Liver (tissue), 8 donors: ENCODE measurements at regions not wholly inside any gene's neighbourhood (a gene's known extent, or its start where the extent isn't known, plus 50 kb on each side); places are given as distances from the start of the nearest gene placed in this dataset.

Experiments used
- DNase-seq: peaks from one replicate; pipeline ENCODE4 v3.0.0-alpha.2; 2017; ENCODE audit warnings: low spot score
- H3K27ac ChIP-seq, 2 donors: one replicate each; pipeline ENCODE4 v1.7.0; 2013; ENCODE audit warnings: inconsistent platforms in 2 of 2, low read length in 2 of 2, control low read depth in 1 of 2, low read depth in 1 of 2, mild to moderate bottlenecking in 1 of 2
- H3K27me3 ChIP-seq, 4 donors: one replicate each; pipeline versions ENCODE4 v1.6.1 to v1.7.0; 2013; ENCODE audit warnings: low read length in 3 of 4, inconsistent platforms in 1 of 4, mild to moderate bottlenecking in 1 of 4, moderate library complexity in 1 of 4; ENCODE audit not compliant: control insufficient read depth in 4 of 4, insufficient read depth in 4 of 4
- H3K36me3 ChIP-seq, 4 donors: one replicate each; pipeline versions ENCODE4 v1.6.1 to v1.7.0; 2013; ENCODE audit warnings: low read length in 3 of 4, mild to moderate bottlenecking in 3 of 4, low read depth in 1 of 4, moderate library complexity in 1 of 4; ENCODE audit not compliant: control insufficient read depth in 4 of 4, insufficient read depth in 3 of 4
- H3K4me1 ChIP-seq, 4 donors: one replicate each; pipeline versions ENCODE4 v1.6.1 to v1.7.0; 2013; ENCODE audit warnings: low read length in 3 of 4, mild to moderate bottlenecking in 3 of 4, moderate library complexity in 1 of 4; ENCODE audit not compliant: control insufficient read depth in 4 of 4, insufficient read depth in 4 of 4
- H3K4me3 ChIP-seq, 3 donors: one replicate each; pipeline versions ENCODE4 v1.6.1 to v1.7.0; 2013; ENCODE audit warnings: low read length in 3 of 3, control low read depth in 1 of 3, low read depth in 1 of 3, mild to moderate bottlenecking in 1 of 3
- H3K9ac ChIP-seq, 2 donors: one replicate each; pipeline ENCODE4 v1.7.0; 2013; ENCODE audit warnings: low read length in 2 of 2, mild to moderate bottlenecking in 2 of 2, moderate library complexity in 2 of 2, control low read depth in 1 of 2, low read depth in 1 of 2
- H3K9me3 ChIP-seq, 4 donors: one replicate each; pipeline versions ENCODE4 v1.6.1 to v1.7.0; 2013; ENCODE audit warnings: low read length in 3 of 4; ENCODE audit not compliant: control insufficient read depth in 4 of 4
- ATF3 ChIP-seq: IDR thresholded peaks from 2 replicates; pipeline ENCODE4 v1.6.1; 2016; ENCODE audit warnings: antibody characterized with exemption
- CTCF ChIP-seq: fragments of 150-350 bp; IDR thresholded peaks from 2 replicates; pipeline ENCODE4 v1.5.1; 2017; ENCODE audit warnings: improper control_type of control experiment, low read depth, low read length; ENCODE audit not compliant: missing input control
- EGR1 ChIP-seq, 2 donors: IDR thresholded peaks; 2 replicates each; pipeline ENCODE4 v1.6.1; 2016 to 2018; ENCODE audit warnings: antibody characterized with exemption in 2 of 2, low read depth in 2 of 2
- FOXA1 ChIP-seq: IDR thresholded peaks from 2 replicates; pipeline ENCODE4 v1.6.1; 2016; ENCODE audit warnings: antibody characterized with exemption
- FOXA2 ChIP-seq: IDR thresholded peaks from 2 replicates; pipeline ENCODE4 v1.6.1; 2016; ENCODE audit warnings: antibody characterized with exemption
- GABPA ChIP-seq, 2 donors: IDR thresholded peaks in 1 of 2; conservative IDR thresholded peaks in 1 of 2; 2 replicates each; pipeline ENCODE4 v1.6.1; 2016; ENCODE audit warnings: antibody characterized with exemption in 2 of 2, mild to moderate bottlenecking in 1 of 2, moderate library complexity in 1 of 2
- HNF4A ChIP-seq, 2 donors: conservative IDR thresholded peaks; 2 replicates each; pipeline ENCODE4 v1.6.1; 2016; ENCODE audit warnings: antibody characterized with exemption in 2 of 2, mild to moderate bottlenecking in 2 of 2
- HNF4G ChIP-seq: IDR thresholded peaks from 2 replicates; pipeline ENCODE4 v1.6.1; 2016; ENCODE audit warnings: antibody characterized with exemption
- JUND ChIP-seq, 2 donors: IDR thresholded peaks; 2 replicates each; pipeline ENCODE4 v1.6.1; 2016; ENCODE audit warnings: antibody characterized with exemption in 2 of 2
- MAX ChIP-seq: IDR thresholded peaks from 2 replicates; pipeline ENCODE4 v1.6.1; 2016; ENCODE audit warnings: antibody characterized with exemption
- NR2F2 ChIP-seq: IDR thresholded peaks from 2 replicates; pipeline ENCODE4 v1.6.1; 2016; ENCODE audit warnings: antibody characterized with exemption
- RAD21 ChIP-seq, 2 donors: IDR thresholded peaks; 2 replicates each; pipeline ENCODE4 v1.6.1; 2016; ENCODE audit warnings: antibody characterized with exemption in 2 of 2, mild to moderate bottlenecking in 2 of 2
- REST ChIP-seq: IDR thresholded peaks from 2 replicates; pipeline ENCODE4 v1.6.1; 2016; ENCODE audit warnings: antibody characterized with exemption, mild to moderate bottlenecking
- RXRA ChIP-seq, 2 donors: IDR thresholded peaks; 2 replicates each; pipeline ENCODE4 v1.6.1; 2017 to 2018; ENCODE audit warnings: antibody characterized with exemption in 2 of 2, mild to moderate bottlenecking in 1 of 2
- SP1 ChIP-seq: IDR thresholded peaks from 2 replicates; pipeline ENCODE4 v1.6.1; 2018; ENCODE audit warnings: antibody characterized with exemption, mild to moderate bottlenecking
- TAF1 ChIP-seq: conservative IDR thresholded peaks from 2 replicates; pipeline ENCODE4 v1.6.1; 2016; ENCODE audit warnings: antibody characterized with exemption, mild to moderate bottlenecking
- YY1 ChIP-seq: IDR thresholded peaks from 2 replicates; pipeline ENCODE4 v1.6.1; 2016; ENCODE audit warnings: antibody characterized with exemption, mild to moderate bottlenecking
- ZBTB33 ChIP-seq: IDR thresholded peaks from 2 replicates; pipeline ENCODE4 v1.6.1; 2016; ENCODE audit warnings: antibody characterized with exemption
- WGBS: extraction: QIAGEN DNeasy Blood & Tissue Kit; methylation state at CpG from one replicate; pipeline ENCODE4 v1.1.7; 2013; 5-methylcytosine and 5-hydroxymethylcytosine counted together
- donor health status: healthy.
- donor health status: healthy.
- donor health status: healthy.
- donor health status: healthy.
- donor health status: healthy.

GRCh38 chr2:83369601-83370418, 1089.3 kb downstream of the SUCLG1 start:
- TF ChIP-seq YY1 (peak; percentile 10), HNF4A (conservative IDR thresholded peaks at IDR 0.05) (no peak), RXRA (IDR thresholded peaks at IDR 0.05) (no peak), MAX (peak; percentile 2), RAD21 (IDR thresholded peaks at IDR 0.05) (no peak), GABPA (IDR thresholded peaks at IDR 0.05 in 1 of 2, conservative IDR thresholded peaks at IDR 0.05 in 1 of 2) (no peak), EGR1 (IDR thresholded peaks at IDR 0.05; ENCODE audit: low read depth in 2 of 2) (no peak), TAF1 (no peak), REST (no peak), CTCF (no peak), SP1 (no peak), ATF3 (no peak), FOXA2 (peak; percentile 11), JUND (IDR thresholded peaks at IDR 0.05) (peak in 1 of 2 donors; percentile 67), ZBTB33 (no peak), HNF4G (no peak), NR2F2 (no peak), FOXA1 (no peak)
- DNase-seq: no peak
- WGBS: 46% methylated on average over 6 of the region's 6 CpGs

More at GRCh38 chr2:83369601-83370418, 1089.3 kb downstream of the SUCLG1 start:
- peaks cover 0 to 10% (median 5%) of the 10 kb centered on the region in 4 donors for H3K4me1 ChIP-seq
- H3K27me3 ChIP-seq: no peaks in the 10 kb centered on the region
- peak overlapping the region in 1 of 3 donors; percentile 8 for H3K4me3 ChIP-seq
- H3K36me3 ChIP-seq: no peaks in the 10 kb centered on the region
- peak overlapping the region; percentile 81 to 94 for H3K27ac ChIP-seq
- H3K9me3 ChIP-seq: no peaks in the 10 kb centered on the region
- peak overlapping the region in 1 of 2 donors; percentile 10 for H3K9ac ChIP-seq
